GM12878 (cell line): ENCODE measurements at regions not wholly inside any gene's neighbourhood (a gene's known extent, or its start where the extent isn't known, plus 50 kb on each side); places are given as distances from the start of the nearest gene placed in this dataset.

Experiments
- ATAC-seq: fragments of 200-7000 bp; cut with Tn5 transposase; 3 replicates; pipeline ENCODE4 v1.9.1; 2020; ENCODE audit warnings: mild to moderate bottlenecking, moderate library complexity
- BruUV-seq: library from RNA; stranded (reverse); fragments of 400-500 nt; replicated peaks from 2 replicates; lab custom pipeline; 2021; lab: Mats Ljungman, UMichigan
- CTCF ChIA-PET: fragments of 300-600 bp; sonication (Branson Sonifier 250); formaldehyde crosslinking; extraction: SDS; loops from one replicate; lab custom pipeline; 2021; ENCODE audit warnings: inconsistent platforms; lab: Yijun Ruan, JAX
- POLR2A ChIA-PET: fragments of 350-600 bp; formaldehyde crosslinking; extraction: SDS; loops from one replicate; lab custom pipeline; 2021; ENCODE audit warnings: inconsistent platforms; lab: Charles Lee
- RAD21 ChIA-PET: fragments of 300-600 bp; sonication (Branson Sonifier 250); formaldehyde crosslinking; loops from one replicate; lab custom pipeline; 2023; ENCODE audit warnings: antibody characterized with exemption; ENCODE audit not compliant: unreplicated experiment; lab: Charles Lee
- SMC1A ChIA-PET: fragments of 300-600 bp; sonication (Branson Sonifier 250); formaldehyde crosslinking; loops from one replicate; lab custom pipeline; 2023; ENCODE audit not compliant: unreplicated experiment, uncharacterized antibody; lab: Charles Lee
- DNase-seq: peaks from one replicate; pipeline ENCODE4 v3.0.0-alpha.2; 2011; ENCODE audit warnings: low read depth, low spot score
- FAIRE-seq: peaks from 3 replicates; lab custom pipeline; 2011; peaks lifted over from hg19 to GRCh38; lab: Jason Lieb, UNC
- H2AFZ ChIP-seq: 2 replicates; pipeline ENCODE4 v1.6.0; 2011; ENCODE audit warnings: low read depth, low read length, control low read depth; ENCODE audit not compliant: control insufficient read depth
- H3K27ac ChIP-seq: 2 replicates; pipeline ENCODE4 v1.5.1; 2011; ENCODE audit warnings: control low read depth; ENCODE audit not compliant: control insufficient read depth, insufficient read depth
- H3K27me3 ChIP-seq, 2 experiments: replicated peaks in 1 of 2; 2 replicates each; pipeline versions ENCODE4 v1.6.0 to v1.6.1; 2011; ENCODE audit warnings: low read length in 1 of 2; ENCODE audit not compliant: control insufficient read depth in 2 of 2, insufficient read depth in 2 of 2
- H3K36me3 ChIP-seq, 2 experiments: 2 replicates each; pipeline ENCODE4 v1.5.1; 2011; ENCODE audit warnings: low read length in 1 of 2; ENCODE audit not compliant: control insufficient read depth in 2 of 2, insufficient read depth in 2 of 2
- H3K4me1 ChIP-seq: 2 replicates; pipeline ENCODE4 v1.6.1; 2011; ENCODE audit warnings: mild to moderate bottlenecking, low read length, moderate library complexity, mixed read lengths; ENCODE audit not compliant: control insufficient read depth, insufficient read depth
- H3K4me2 ChIP-seq: 2 replicates; pipeline ENCODE4 v1.6.0; 2011; ENCODE audit warnings: control low read depth; ENCODE audit not compliant: control insufficient read depth, insufficient read depth
- H3K4me3 ChIP-seq: fragments of 200-600 bp; sonication (generic); 2 replicates; pipeline ENCODE4 v1.5.1; 2016
- H3K79me2 ChIP-seq: 2 replicates; pipeline ENCODE4 v1.6.0; 2011; ENCODE audit warnings: low read length; ENCODE audit not compliant: control insufficient read depth, insufficient read depth
- H3K9ac ChIP-seq: 2 replicates; pipeline ENCODE4 v1.8.0; 2011; ENCODE audit warnings: low read length, control low read depth, mixed read lengths; ENCODE audit not compliant: control insufficient read depth, insufficient read depth
- H3K9me3 ChIP-seq: replicated peaks from 3 replicates; pipeline ENCODE4 v1.5.1; 2011; ENCODE audit warnings: mild to moderate bottlenecking, low read length; ENCODE audit not compliant: control insufficient read depth, insufficient read depth
- H4K20me1 ChIP-seq: 2 replicates; pipeline ENCODE4 v1.6.0; 2011; ENCODE audit not compliant: control insufficient read depth, insufficient read depth
- ATF2 ChIP-seq: IDR thresholded peaks from 2 replicates; pipeline ENCODE4 v1.6.1; 2012; ENCODE audit warnings: low read length, inconsistent platforms
- ATF7 ChIP-seq: fragments of 450-650 bp; IDR thresholded peaks from 2 replicates; pipeline ENCODE4 v1.6.1; 2016; ENCODE audit warnings: low read depth, mild to moderate bottlenecking
- EP300 ChIP-seq, 2 experiments: fragments of 150-350 bp in 1 of 2; IDR thresholded peaks; 2 replicates each; pipeline ENCODE4 v1.6.1; 2011 to 2012; ENCODE audit warnings: low read depth in 2 of 2, low read length in 2 of 2, borderline replicate concordance in 1 of 2, improper control_type of control experiment in 1 of 2, inconsistent platforms in 1 of 2; ENCODE audit not compliant: control insufficient read depth in 1 of 2
- IRF3 ChIP-seq: fragments of 450-650 bp; IDR thresholded peaks from 2 replicates; pipeline ENCODE4 v1.6.1; 2014; ENCODE audit warnings: mild to moderate bottlenecking
- NRF1 ChIP-seq: conservative IDR thresholded peaks from 2 replicates; pipeline ENCODE4 v1.6.1; 2011; ENCODE audit warnings: mild to moderate bottlenecking, low read depth, low read length, improper control_type of control experiment
- PAX8 ChIP-seq: fragments of 450-650 bp; IDR thresholded peaks from 2 replicates; pipeline ENCODE4 v1.6.1; 2017; ENCODE audit warnings: mild to moderate bottlenecking, moderate library complexity
- RCOR1 ChIP-seq: conservative IDR thresholded peaks from 2 replicates; pipeline ENCODE4 v1.6.1; 2012; ENCODE audit warnings: low read depth, low read length, improper control_type of control experiment
- REST ChIP-seq: IDR thresholded peaks from 2 replicates; pipeline ENCODE4 v1.6.1; 2012; ENCODE audit warnings: mild to moderate bottlenecking, low read depth, low read length
- SREBF2 ChIP-seq: IDR thresholded peaks from 2 replicates; pipeline ENCODE4 v1.6.1; 2012; ENCODE audit warnings: mild to moderate bottlenecking, low read length
- WGBS: methylation state at CpG from one replicate; pipeline ENCODE4 v1.1.6; 2016; ENCODE audit warnings: low lambda C conversion rate; ENCODE audit not compliant: insufficient replicate concordance, insufficient coverage; ENCODE audit errors: missing lambda C conversion rate; 5-methylcytosine and 5-hydroxymethylcytosine counted together
- in situ Hi-C: fragments of 300-500 bp; cut with MboI; formaldehyde crosslinking; loops from 9 replicates; pipeline ENCODE4 v1.14.3; 2018; ENCODE audit warnings: mixed read lengths
- intact Hi-C: fragments of 100-400 bp; cut with micrococcal nuclease; formaldehyde crosslinking; loops from one replicate; pipeline ENCODE4 v1.14.2; 2022; ENCODE audit not compliant: unreplicated experiment

- TF ChIP-seq REST: no peak
- no peak for TF ChIP-seq NRF1
- no peak for TF ChIP-seq RCOR1
- no peak for TF ChIP-seq SREBF2
- no peak for TF ChIP-seq ATF2
- no peak for TF ChIP-seq PAX8
- TF ChIP-seq EP300 (IDR thresholded peaks at IDR 0.05; ENCODE audit: borderline replicate concordance in 1 of 2, control insufficient read depth in 1 of 2, low read depth in 2 of 2, low read length in 2 of 2): no peak
Measured at GRCh38 chr6:87762116-87762515, 60.1 kb upstream of the AKIRIN2 start (continued).

GRCh38 chr6:87757792-87758191, 55.8 kb upstream of the AKIRIN2 start:
- DNase-seq (no peak), FAIRE-seq (no peak), ATAC-seq (no peak)
- RAD21 ChIA-PET: interaction anchor here (1.1 to 3.6 kb wide), 19 partner anchors 8 to 164 kb away, joined by 3 to 44 read pairs (median 7); partner anchors contain the start of gene AKIRIN2
- CTCF ChIA-PET: interaction anchor here (0.6 to 1.5 kb wide), 5 partner anchors 20 to 570 kb away, joined by 3 to 10 read pairs (median 4); no protein-coding TSS in a partner anchor
- SMC1A ChIA-PET: interaction anchor here (0.7 to 4.9 kb wide), 15 partner anchors 15 to 147 kb away, joined by 3 to 62 read pairs (median 12); partner anchors contain the start of gene AKIRIN2
- 98% methylated on average over 3 of the region's 3 CpGs for WGBS
- Histone ChIP-seq H2AFZ (peak overlapping the region; percentile 21; the same call in 1 of the 2 replicates), H3K27me3 (no peaks in the 10 kb centered on the region), H3K4me3 (no peak overlapping the region), H3K4me1 (peaks cover 37% of the 10 kb centered on the region), H4K20me1 (no peaks in the 10 kb centered on the region), H3K4me2 (no peak overlapping the region), H3K27ac (peak overlapping the region; percentile 70), H3K79me2 (no peaks in the 10 kb centered on the region), H3K36me3 (no peaks in the 10 kb centered on the region), H3K9me3 (peaks cover 4% of the 10 kb centered on the region; the same call in 2 of the 3 replicates), H3K9ac (no peak overlapping the region)
- no TSS peak for BruUV-seq
- in situ Hi-C loops: no loop called here
- TF ChIP-seq ATF7 (peak; percentile 57), IRF3 (no peak)
- POLR2A ChIA-PET: interaction anchor here (1.1 to 2.2 kb wide), 5 partner anchors 8 to 41 kb away, joined by 6 to 17 read pairs (median 9); no protein-coding TSS in a partner anchor
- intact Hi-C loops: loop anchor here (2.0 to 10.0 kb wide), 4 partner anchors 27 to 167 kb away; partner anchors contain the start of gene AKIRIN2
